ENCODE measurements at regions not wholly inside any gene's neighbourhood (a gene's known extent, or its start where the extent isn't known, plus 50 kb on each side); places are given as distances from the start of the nearest gene placed in this dataset.

DNA sequence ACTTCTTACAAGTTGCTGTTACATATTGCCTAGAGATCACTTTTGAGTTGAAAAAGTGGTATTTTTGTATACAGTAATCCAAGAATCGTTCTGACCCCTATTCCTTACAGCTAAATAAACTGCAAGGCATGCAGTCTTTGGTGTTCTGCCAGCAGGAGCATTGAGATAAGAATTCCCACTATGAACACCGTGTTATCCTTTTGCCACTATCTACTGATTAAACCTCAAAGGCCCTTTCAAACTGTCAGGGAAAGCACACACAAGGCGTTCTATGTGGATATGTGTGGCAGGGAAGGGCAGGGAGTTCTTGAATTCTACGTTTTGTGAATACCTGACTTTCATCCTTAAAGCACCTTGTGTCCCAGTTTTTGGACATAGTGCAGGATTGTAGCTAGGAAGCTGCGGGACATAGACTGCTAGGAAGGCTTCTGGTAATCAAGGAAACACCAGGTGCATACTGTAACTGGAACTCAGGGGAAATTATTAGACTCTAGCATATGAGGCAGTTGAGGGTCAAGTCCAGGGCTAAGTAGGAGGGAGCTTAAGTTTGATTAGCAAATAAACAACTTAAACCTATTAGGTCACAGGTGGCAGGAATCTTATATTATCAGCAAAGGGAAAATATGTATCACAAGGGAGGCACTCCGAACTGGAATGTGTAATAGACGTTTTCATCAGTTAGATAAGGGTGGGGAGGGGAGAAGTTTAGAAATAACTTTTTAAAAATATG lies 506.6 kb downstream of the RNF144B start:
- WGBS, 5 donors, result 13 to 32% (median 25%) methylated on average over 7 of the region's 7 CpGs
- no peaks in the 10 kb centered on the region for H3K36me3 ChIP-seq
- intact Hi-C loops (cut with DNase I; ENCODE audit: low total_unique reads), result no loop called here
- TF ChIP-seq POLR2AphosphoS5 (IDR thresholded peaks at IDR 0.05), result peak in 1 of 3 donors; percentile 39
- no peak for TF ChIP-seq EP300 (IDR thresholded peaks at IDR 0.05)
- TF ChIP-seq, protein P1, sequence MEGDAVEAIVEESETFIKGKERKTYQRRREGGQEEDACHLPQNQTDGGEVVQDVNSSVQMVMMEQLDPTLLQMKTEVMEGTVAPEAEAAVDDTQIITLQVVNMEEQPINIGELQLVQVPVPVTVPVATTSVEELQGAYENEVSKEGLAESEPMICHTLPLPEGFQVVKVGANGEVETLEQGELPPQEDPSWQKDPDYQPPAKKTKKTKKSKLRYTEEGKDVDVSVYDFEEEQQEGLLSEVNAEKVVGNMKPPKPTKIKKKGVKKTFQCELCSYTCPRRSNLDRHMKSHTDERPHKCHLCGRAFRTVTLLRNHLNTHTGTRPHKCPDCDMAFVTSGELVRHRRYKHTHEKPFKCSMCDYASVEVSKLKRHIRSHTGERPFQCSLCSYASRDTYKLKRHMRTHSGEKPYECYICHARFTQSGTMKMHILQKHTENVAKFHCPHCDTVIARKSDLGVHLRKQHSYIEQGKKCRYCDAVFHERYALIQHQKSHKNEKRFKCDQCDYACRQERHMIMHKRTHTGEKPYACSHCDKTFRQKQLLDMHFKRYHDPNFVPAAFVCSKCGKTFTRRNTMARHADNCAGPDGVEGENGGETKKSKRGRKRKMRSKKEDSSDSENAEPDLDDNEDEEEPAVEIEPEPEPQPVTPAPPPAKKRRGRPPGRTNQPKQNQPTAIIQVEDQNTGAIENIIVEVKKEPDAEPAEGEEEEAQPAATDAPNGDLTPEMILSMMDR (IDR thresholded peaks at IDR 0.05), result no peak
- H3K4me3 ChIP-seq, result no peak overlapping the region
- peaks cover 0 to 15% (median 9%) of the 10 kb centered on the region in 4 donors for H3K4me1 ChIP-seq
- no peaks in the 10 kb centered on the region for H3K9me3 ChIP-seq
- no peaks in the 10 kb centered on the region for H3K27me3 ChIP-seq
- no peak overlapping the region for H3K27ac ChIP-seq
- DNase-seq, result peak; percentile 28 to 74

DNA sequence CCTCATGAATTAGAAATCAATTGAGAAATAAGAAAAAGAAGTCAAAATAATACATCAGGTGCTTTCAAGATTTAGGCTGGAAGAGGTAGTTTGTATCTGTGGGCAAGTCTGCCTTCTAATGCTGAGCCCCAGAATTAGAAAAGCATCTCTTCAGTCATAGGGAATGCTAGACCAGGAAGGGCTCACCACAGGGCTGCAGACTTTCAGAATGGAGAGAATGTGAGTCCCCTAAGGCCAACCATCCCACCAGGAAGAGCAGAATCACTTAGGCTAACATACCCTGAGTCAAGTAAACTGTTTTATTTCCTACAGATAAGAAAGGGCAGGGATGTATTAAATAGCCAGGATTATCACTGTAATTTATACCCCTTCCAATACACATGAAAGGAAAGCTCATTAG lies 510.2 kb downstream of the RNF144B start:
- Histone ChIP-seq H3K4me3 (no peak overlapping the region), H3K27me3 (no peaks in the 10 kb centered on the region), H3K9me3 (no peaks in the 10 kb centered on the region), H3K4me1 (peaks cover 0 to 15% (median 9%) of the 10 kb centered on the region in 4 donors), H3K27ac (no peak overlapping the region), H3K36me3 (no peaks in the 10 kb centered on the region)
- intact Hi-C loops (cut with DNase I; ENCODE audit: low total_unique reads), result no loop called here
- TF ChIP-seq, protein P1 (IDR thresholded peaks at IDR 0.05), result no peak
- TF ChIP-seq POLR2A (IDR thresholded peaks at IDR 0.05), result no peak
- no peak for DNase-seq

DNA sequence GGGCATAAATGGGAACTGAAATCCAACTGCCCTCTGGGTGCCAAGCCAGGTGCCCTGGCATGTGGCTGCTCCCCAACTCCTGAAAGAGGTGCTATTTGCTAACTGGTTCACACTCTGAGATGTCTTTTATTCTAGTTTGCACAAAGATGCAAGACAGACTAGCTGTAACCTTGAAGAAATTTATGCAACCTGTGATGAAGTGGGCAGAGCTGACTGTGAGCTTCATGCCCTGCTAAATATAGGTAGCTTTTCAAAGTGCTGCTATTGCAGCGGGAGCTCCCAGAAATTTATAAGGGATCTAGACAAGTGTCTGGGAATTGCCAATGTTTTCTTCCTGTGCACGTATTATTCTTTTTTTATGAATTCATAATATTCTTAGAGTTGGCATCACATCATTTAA lies 517.5 kb downstream of the RNF144B start:
- TF ChIP-seq, protein P1 (IDR thresholded peaks at IDR 0.05), result no peak
- TF ChIP-seq POLR2A (IDR thresholded peaks at IDR 0.05), result no peak
- no peak for TF ChIP-seq EP300 (IDR thresholded peaks at IDR 0.05)
- no peak for TF ChIP-seq POLR2AphosphoS5 (IDR thresholded peaks at IDR 0.05)
- no peaks in the 10 kb centered on the region for H3K4me1 ChIP-seq
- intact Hi-C loops (cut with DNase I; ENCODE audit: low total_unique reads), result no loop called here
- H3K27me3 ChIP-seq, result no peaks in the 10 kb centered on the region
- DNase-seq, result no peak
- no peaks in the 10 kb centered on the region for H3K36me3 ChIP-seq
- H3K9me3 ChIP-seq, result no peaks in the 10 kb centered on the region
- no peak overlapping the region for H3K27ac ChIP-seq
- no peak overlapping the region for H3K4me3 ChIP-seq
- WGBS, 5 donors, result 84 to 98% (median 94%) methylated on average over 2 of the region's 2 CpGs

DNA sequence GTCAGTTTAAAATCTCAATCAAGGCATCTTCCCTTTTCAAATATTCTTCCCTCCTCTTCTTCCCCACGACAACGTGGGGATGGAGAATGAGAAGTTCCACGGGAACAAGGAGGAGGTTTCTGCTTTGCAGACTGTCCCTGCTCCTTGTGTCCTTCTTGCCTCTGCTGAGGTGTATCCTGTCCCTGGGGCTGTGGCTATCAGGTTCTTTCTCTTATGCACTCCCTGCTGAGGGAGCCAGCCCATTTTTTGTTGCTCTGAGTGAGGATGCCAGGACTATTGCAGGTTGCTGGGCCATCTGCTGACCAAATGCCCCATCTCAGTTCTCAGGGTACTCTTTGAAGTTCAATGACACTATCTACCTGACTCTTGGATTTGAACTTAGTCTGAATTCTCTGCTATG lies 533.6 kb downstream of the RNF144B start:
- H3K27me3 ChIP-seq, result no peaks in the 10 kb centered on the region
- intact Hi-C loops (cut with DNase I; ENCODE audit: low total_unique reads), result no loop called here
- no peaks in the 10 kb centered on the region for H3K9me3 ChIP-seq
- DNase-seq, result no peak
- TF ChIP-seq EP300 (IDR thresholded peaks at IDR 0.05), result no peak
- TF ChIP-seq POLR2AphosphoS5 (IDR thresholded peaks at IDR 0.05), result no peak
- no peaks in the 10 kb centered on the region for H3K4me1 ChIP-seq
- H3K27ac ChIP-seq, result no peak overlapping the region
- no peaks in the 10 kb centered on the region for H3K36me3 ChIP-seq
- no peak overlapping the region for H3K4me3 ChIP-seq
- 82 to 91% (median 86%) methylated on average over 3 of the region's 3 CpGs for WGBS, 5 donors

DNA sequence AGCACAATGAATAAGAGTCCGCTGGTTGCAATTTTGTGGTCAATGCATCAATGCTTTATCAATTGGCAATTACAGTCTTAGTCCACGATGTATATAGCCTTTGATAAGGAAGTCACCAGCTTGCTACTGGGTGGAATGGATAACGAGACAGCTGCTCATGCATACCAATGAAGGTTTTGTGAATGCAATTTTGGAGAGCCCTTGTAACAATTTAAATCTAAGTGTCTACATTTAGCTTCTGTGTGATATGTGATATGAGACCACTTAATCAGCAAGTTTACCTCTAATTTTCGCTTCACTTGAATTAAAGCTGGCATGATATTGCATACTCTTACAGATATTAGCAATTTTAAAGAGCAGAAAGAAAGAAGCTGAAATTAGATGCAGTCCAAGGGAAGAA lies 543.9 kb downstream of the RNF144B start:
- no peak overlapping the region for H3K4me3 ChIP-seq
- intact Hi-C loops (cut with DNase I; ENCODE audit: low total_unique reads), result no loop called here
- TF ChIP-seq POLR2A (IDR thresholded peaks at IDR 0.05), result no peak
- TF ChIP-seq EP300 (IDR thresholded peaks at IDR 0.05), result no peak
- TF ChIP-seq POLR2AphosphoS5 (IDR thresholded peaks at IDR 0.05), result no peak
- TF ChIP-seq, protein P1 (IDR thresholded peaks at IDR 0.05), result no peak
- H3K9me3 ChIP-seq, result no peaks in the 10 kb centered on the region
- H3K27me3 ChIP-seq, result no peaks in the 10 kb centered on the region
- no peaks in the 10 kb centered on the region for H3K4me1 ChIP-seq
- 75 to 84% (median 78%) methylated on average over 4 of the region's 4 CpGs for WGBS, 5 donors
- H3K27ac ChIP-seq, result no peak overlapping the region
- no peaks in the 10 kb centered on the region for H3K36me3 ChIP-seq
- DNase-seq, result no peak
